ENCODE measurements at regions not wholly inside any gene's neighbourhood (a gene's known extent, or its start where the extent isn't known, plus 50 kb on each side); places are given as distances from the start of the nearest gene placed in this dataset.

- no peak overlapping the region for H3K27ac ChIP-seq
- TF ChIP-seq CTCF (conservative IDR thresholded peaks at IDR 0.05), result no peak
Observed at GRCh38 chrX:121307449-121307848, 260.0 kb downstream of the GLUD2 start.

- H3K27ac ChIP-seq, result no peak overlapping the region
- peak; percentile 58 for TF ChIP-seq CTCF (conservative IDR thresholded peaks at IDR 0.05)
Observed at GRCh38 chrX:121308276-121308805, 260.9 kb downstream of the GLUD2 start.

- no peak overlapping the region for H3K27ac ChIP-seq
- no peak for TF ChIP-seq CTCF (conservative IDR thresholded peaks at IDR 0.05)
Observed at GRCh38 chrX:121310820-121311219, 263.4 kb downstream of the GLUD2 start.

GRCh38 chrX:121320441-121320840, 273.0 kb downstream of the GLUD2 start:
- H3K27ac ChIP-seq, result no peak overlapping the region
- TF ChIP-seq CTCF (conservative IDR thresholded peaks at IDR 0.05), result no peak

- no peak overlapping the region for H3K27ac ChIP-seq
- TF ChIP-seq CTCF (conservative IDR thresholded peaks at IDR 0.05), result peak; percentile 31; the same call in 1 of the 2 replicates
Observed at GRCh38 chrX:121322159-121322558, 274.7 kb downstream of the GLUD2 start.

GRCh38 chrX:121323337-121323736, 275.9 kb downstream of the GLUD2 start:
- no peak for TF ChIP-seq CTCF (conservative IDR thresholded peaks at IDR 0.05)
- H3K27ac ChIP-seq, result no peak overlapping the region

GRCh38 chrX:121333942-121334341, 286.5 kb downstream of the GLUD2 start:
- no peak overlapping the region for H3K27ac ChIP-seq

More at GRCh38 chrX:121333942-121334341, 286.5 kb downstream of the GLUD2 start:
- TF ChIP-seq CTCF (conservative IDR thresholded peaks at IDR 0.05), result peak; percentile 42
